Mesendoderm (in vitro differentiated cells): ENCODE measurements at regions not wholly inside any gene's neighbourhood (a gene's known extent, or its start where the extent isn't known, plus 50 kb on each side); places are given as distances from the start of the nearest gene placed in this dataset.

Experiments used
- DNase-seq: peaks from one replicate; pipeline ENCODE4 v3.0.0; 2013
- H2AK5ac ChIP-seq: 2 replicates; pipeline ENCODE4 v1.6.1; 2013; ENCODE audit warnings: low read length, inconsistent platforms
- H2BK120ac ChIP-seq: 2 replicates; pipeline ENCODE4 v1.6.1; 2013; ENCODE audit warnings: low read depth, mild to moderate bottlenecking, low read length, moderate library complexity, mixed read lengths
- H2BK15ac ChIP-seq: replicated peaks from 2 replicates; pipeline ENCODE4 v1.6.1; 2013; ENCODE audit warnings: low read depth, mild to moderate bottlenecking, moderate library complexity
- H2BK5ac ChIP-seq: 2 replicates; pipeline ENCODE4 v1.6.1; 2013; ENCODE audit warnings: low read length, inconsistent platforms
- H3K18ac ChIP-seq: 2 replicates; pipeline ENCODE4 v1.6.1; 2013; ENCODE audit warnings: mild to moderate bottlenecking, low read length, mixed read lengths
- H3K23ac ChIP-seq: one replicate; pipeline ENCODE4 v1.6.1; 2013; ENCODE audit warnings: low read length
- H3K27ac ChIP-seq: 2 replicates; pipeline ENCODE4 v1.5.1; 2013; ENCODE audit warnings: low read depth, mild to moderate bottlenecking, inconsistent platforms, low read length, moderate library complexity
- H3K27me3 ChIP-seq: 2 replicates; pipeline ENCODE4 v1.6.1; 2013; ENCODE audit warnings: low read length, control low read depth, mild to moderate bottlenecking, inconsistent platforms; ENCODE audit not compliant: insufficient read depth, poor library complexity
- H3K36me3 ChIP-seq: 2 replicates; pipeline ENCODE4 v1.6.1; 2013; ENCODE audit warnings: low read length, inconsistent platforms; ENCODE audit not compliant: control insufficient read depth, insufficient read depth
- H3K4ac ChIP-seq: one replicate; pipeline ENCODE4 v1.6.1; 2013; ENCODE audit warnings: low read depth, mild to moderate bottlenecking, low read length, moderate library complexity
- H3K4me1 ChIP-seq: 2 replicates; pipeline ENCODE4 v1.6.1; 2013; ENCODE audit warnings: low read depth, low read length, inconsistent platforms; ENCODE audit not compliant: control insufficient read depth
- H3K4me2 ChIP-seq: 2 replicates; pipeline ENCODE4 v1.6.1; 2013; ENCODE audit warnings: low read length
- H3K4me3 ChIP-seq: 2 replicates; pipeline ENCODE4 v1.5.1; 2013; ENCODE audit warnings: mild to moderate bottlenecking, low read length
- H3K56ac ChIP-seq: one replicate; pipeline ENCODE4 v1.6.1; 2013; ENCODE audit warnings: low read length
- H3K79me1 ChIP-seq: 2 replicates; pipeline ENCODE4 v1.6.1; 2013; ENCODE audit warnings: low read length, inconsistent platforms
- H3K79me2 ChIP-seq: 2 replicates; pipeline ENCODE4 v1.6.1; 2013; ENCODE audit warnings: mild to moderate bottlenecking, low read length; ENCODE audit not compliant: control insufficient read depth, insufficient read depth
- H3K9ac ChIP-seq: 2 replicates; pipeline ENCODE4 v1.6.1; 2013; ENCODE audit warnings: low read length, inconsistent platforms
- H4K5ac ChIP-seq: one replicate; pipeline ENCODE4 v1.6.1; 2013; ENCODE audit warnings: low read length
- H4K8ac ChIP-seq: one replicate; pipeline ENCODE4 v1.6.1; 2013; ENCODE audit warnings: low read depth, mild to moderate bottlenecking, control low read depth, low read length, moderate library complexity
- WGBS: extraction: QIAGEN DNeasy Blood & Tissue Kit; methylation state at CpG from one replicate; pipeline ENCODE4 v1.1.7; 2013; ENCODE audit warnings: low lambda C conversion rate, missing lambda C conversion rate; ENCODE audit not compliant: insufficient coverage; ENCODE audit errors: extremely low coverage; 5-methylcytosine and 5-hydroxymethylcytosine counted together

- Histone ChIP-seq H4K5ac (no peak overlapping the region), H3K18ac (no peak overlapping the region), H3K79me2 (no peaks in the 10 kb centered on the region), H2BK120ac (no peak overlapping the region), H2AK5ac (no peak overlapping the region), H2BK5ac (no peak overlapping the region), H3K36me3 (no peaks in the 10 kb centered on the region), H4K8ac (no peak overlapping the region), H3K4me2 (no peak overlapping the region), H3K27ac (no peak overlapping the region), H3K4me1 (no peaks in the 10 kb centered on the region), H3K4me3 (no peak overlapping the region), H2BK15ac (no peak overlapping the region), H3K4ac (no peak overlapping the region), H3K56ac (no peak overlapping the region), H3K79me1 (no peaks in the 10 kb centered on the region), H3K23ac (no peak overlapping the region), H3K9ac (no peak overlapping the region), H3K27me3 (no peaks in the 10 kb centered on the region)
- no CpG with 5 or more reads among the region's 2 CpGs for WGBS
- no peak for DNase-seq
Observed at GRCh38 chr5:112004867-112005622, 248.1 kb upstream of the NREP start.

DNA sequence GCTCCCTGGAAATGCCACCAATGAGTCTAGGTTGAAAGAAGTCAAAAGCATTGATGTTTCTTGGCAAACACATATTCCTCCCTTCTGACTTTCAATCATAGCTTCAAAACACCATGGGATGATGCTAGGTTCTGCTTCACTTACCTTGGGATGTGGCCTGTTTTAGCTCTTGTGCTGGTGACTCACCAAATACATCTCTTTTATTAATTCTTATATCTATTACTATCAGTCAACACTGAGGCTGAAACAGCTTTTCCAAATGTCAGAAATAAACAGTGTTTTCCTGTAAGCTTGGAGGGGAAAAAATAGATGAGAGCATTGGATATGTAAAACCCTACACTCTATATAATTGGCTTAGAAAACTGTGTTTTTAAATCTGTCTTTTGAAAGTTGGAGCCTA, 245.4 kb upstream of the NREP start:
- H3K4me1 ChIP-seq, result no peaks in the 10 kb centered on the region
- H2BK5ac ChIP-seq, result no peak overlapping the region
- H2BK120ac ChIP-seq, result no peak overlapping the region
- H3K27ac ChIP-seq, result no peak overlapping the region
- no peaks in the 10 kb centered on the region for H3K79me2 ChIP-seq
- H3K79me1 ChIP-seq, result no peaks in the 10 kb centered on the region
- H3K36me3 ChIP-seq, result no peaks in the 10 kb centered on the region
- no peak overlapping the region for H3K18ac ChIP-seq
- no peak overlapping the region for H3K4me2 ChIP-seq
- no peak overlapping the region for H4K8ac ChIP-seq
- no peaks in the 10 kb centered on the region for H3K27me3 ChIP-seq
- H4K5ac ChIP-seq, result no peak overlapping the region
- no peak overlapping the region for H3K23ac ChIP-seq
- no peak overlapping the region for H3K9ac ChIP-seq
- H3K4ac ChIP-seq, result no peak overlapping the region
- no peak overlapping the region for H2AK5ac ChIP-seq
- no peak overlapping the region for H3K56ac ChIP-seq
- no peak overlapping the region for H2BK15ac ChIP-seq
- no peak overlapping the region for H3K4me3 ChIP-seq
- DNase-seq, result no peak

- H3K4me1 ChIP-seq, result no peaks in the 10 kb centered on the region
- H2BK120ac ChIP-seq, result no peak overlapping the region
- H3K4me2 ChIP-seq, result no peak overlapping the region
- no peak overlapping the region for H3K23ac ChIP-seq
- H3K27me3 ChIP-seq, result no peaks in the 10 kb centered on the region
- H4K5ac ChIP-seq, result no peak overlapping the region
- WGBS, result no CpG with 5 or more reads among the region's 1 CpG
- H3K9ac ChIP-seq, result no peak overlapping the region
- DNase-seq, result no peak
- no peak overlapping the region for H2BK15ac ChIP-seq
- no peaks in the 10 kb centered on the region for H3K79me1 ChIP-seq
- no peak overlapping the region for H3K4me3 ChIP-seq
- no peak overlapping the region for H3K4ac ChIP-seq
- no peaks in the 10 kb centered on the region for H3K79me2 ChIP-seq
- H2AK5ac ChIP-seq, result no peak overlapping the region
- H4K8ac ChIP-seq, result no peak overlapping the region
- no peak overlapping the region for H3K18ac ChIP-seq
- H3K36me3 ChIP-seq, result no peaks in the 10 kb centered on the region
- no peak overlapping the region for H3K27ac ChIP-seq
- H3K56ac ChIP-seq, result no peak overlapping the region
- no peak overlapping the region for H2BK5ac ChIP-seq
Observed at GRCh38 chr5:111999286-111999685, 242.3 kb upstream of the NREP start.

GRCh38 chr5:111998871-111999270, 241.9 kb upstream of the NREP start:
- no peaks in the 10 kb centered on the region for H3K4me1 ChIP-seq
- no peak overlapping the region for H3K9ac ChIP-seq
- no CpG with 5 or more reads among the region's 3 CpGs for WGBS
- H3K4me2 ChIP-seq, result no peak overlapping the region
- H3K4ac ChIP-seq, result no peak overlapping the region
- H3K27me3 ChIP-seq, result no peaks in the 10 kb centered on the region
- no peaks in the 10 kb centered on the region for H3K79me1 ChIP-seq
- no peak overlapping the region for H2AK5ac ChIP-seq
- H3K27ac ChIP-seq, result no peak overlapping the region
- no peak overlapping the region for H2BK5ac ChIP-seq
- no peak overlapping the region for H2BK120ac ChIP-seq
- no peak overlapping the region for H3K56ac ChIP-seq
- no peak overlapping the region for H4K8ac ChIP-seq
- no peak overlapping the region for H3K4me3 ChIP-seq
- no peaks in the 10 kb centered on the region for H3K79me2 ChIP-seq
- no peak overlapping the region for H2BK15ac ChIP-seq
- no peak overlapping the region for H3K18ac ChIP-seq
- H3K23ac ChIP-seq, result no peak overlapping the region
- no peaks in the 10 kb centered on the region for H3K36me3 ChIP-seq
- DNase-seq, result no peak
- H4K5ac ChIP-seq, result no peak overlapping the region

- no peak overlapping the region for H3K4me2 ChIP-seq
- no peak overlapping the region for H2AK5ac ChIP-seq
- no peak overlapping the region for H3K18ac ChIP-seq
- no peaks in the 10 kb centered on the region for H3K27me3 ChIP-seq
- H2BK120ac ChIP-seq, result no peak overlapping the region
- no CpG with 5 or more reads among the region's 3 CpGs for WGBS
- no peak overlapping the region for H2BK15ac ChIP-seq
- no peak overlapping the region for H3K23ac ChIP-seq
- H3K79me2 ChIP-seq, result no peaks in the 10 kb centered on the region
- H4K5ac ChIP-seq, result no peak overlapping the region
- H3K36me3 ChIP-seq, result no peaks in the 10 kb centered on the region
- H3K4ac ChIP-seq, result no peak overlapping the region
- H3K79me1 ChIP-seq, result no peaks in the 10 kb centered on the region
- H3K9ac ChIP-seq, result no peak overlapping the region
- no peak overlapping the region for H3K27ac ChIP-seq
- H2BK5ac ChIP-seq, result no peak overlapping the region
- no peak overlapping the region for H3K4me3 ChIP-seq
- no peak overlapping the region for H4K8ac ChIP-seq
- H3K56ac ChIP-seq, result no peak overlapping the region
- H3K4me1 ChIP-seq, result no peaks in the 10 kb centered on the region
- DNase-seq, result no peak
Observed at GRCh38 chr5:111997711-111998110, 240.7 kb upstream of the NREP start.

DNA sequence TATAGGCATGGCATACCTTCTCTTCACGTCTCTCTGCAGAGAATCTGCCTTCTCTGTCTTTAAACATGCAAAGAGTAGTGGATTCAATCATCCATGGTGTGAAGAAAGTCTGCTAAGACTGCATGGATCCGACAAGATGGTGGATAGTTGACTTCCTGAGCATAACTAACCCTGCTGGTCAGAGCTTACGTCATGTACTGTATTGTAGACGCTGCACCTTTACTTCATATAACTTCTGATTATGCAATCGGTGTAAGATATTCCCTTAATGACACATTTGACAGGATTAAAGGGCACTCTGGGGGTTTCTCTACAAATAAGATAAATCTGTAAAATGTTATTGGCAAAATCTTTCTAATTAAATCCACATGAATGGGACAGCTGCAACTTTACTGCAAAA, 240.3 kb upstream of the NREP start:
- H3K27me3 ChIP-seq, result no peaks in the 10 kb centered on the region
- no CpG with 5 or more reads among the region's 5 CpGs for WGBS
- no peak overlapping the region for H3K4me3 ChIP-seq
- H2AK5ac ChIP-seq, result no peak overlapping the region
- H2BK15ac ChIP-seq, result no peak overlapping the region
- H3K79me1 ChIP-seq, result no peaks in the 10 kb centered on the region
- no peaks in the 10 kb centered on the region for H3K79me2 ChIP-seq
- no peak overlapping the region for H3K56ac ChIP-seq
- no peaks in the 10 kb centered on the region for H3K4me1 ChIP-seq
- no peak overlapping the region for H3K27ac ChIP-seq
- DNase-seq, result no peak
- no peak overlapping the region for H3K4me2 ChIP-seq
- H3K4ac ChIP-seq, result no peak overlapping the region
- no peak overlapping the region for H2BK5ac ChIP-seq
- no peak overlapping the region for H2BK120ac ChIP-seq
- no peak overlapping the region for H3K18ac ChIP-seq
- H3K9ac ChIP-seq, result no peak overlapping the region
- H3K36me3 ChIP-seq, result no peaks in the 10 kb centered on the region
- H4K5ac ChIP-seq, result no peak overlapping the region
- H3K23ac ChIP-seq, result no peak overlapping the region
- H4K8ac ChIP-seq, result no peak overlapping the region
